Heart right ventricle (tissue), 16 donors: ENCODE measurements at regions not wholly inside any gene's neighbourhood (a gene's known extent, or its start where the extent isn't known, plus 50 kb on each side); places are given as distances from the start of the nearest gene placed in this dataset.

Experiments used
- ATAC-seq, 8 donors: fragments of 200-7000 bp; cut with Tn5 transposase; one replicate each; pipeline ENCODE4 v1.9.1; 2020; ENCODE audit warnings: mild to moderate bottlenecking in 8 of 8, moderate library complexity in 8 of 8, moderate number of reproducible peaks in 1 of 8
- DNase-seq, 2 donors: peaks; one replicate each; pipeline ENCODE4 v3.0.0-alpha.2; 2020
- H3K27ac ChIP-seq, 10 donors: fragments of 200-600 bp; sonication (generic) in 2 of 10; one replicate each; pipeline versions ENCODE4 v1.5.0 to v1.8.0; 2020 to 2022; ENCODE audit warnings: mild to moderate bottlenecking in 3 of 10
- H3K27me3 ChIP-seq, 7 donors: fragments of 200-600 bp; one replicate each; pipeline ENCODE4 v1.8.0; 2021 to 2022; ENCODE audit warnings: mild to moderate bottlenecking in 2 of 7
- H3K36me3 ChIP-seq, 9 donors: fragments of 200-600 bp; sonication (generic) in 1 of 9; one replicate each; pipeline versions ENCODE4 v1.5.0 to v1.8.0; 2020 to 2022; ENCODE audit warnings: mild to moderate bottlenecking in 2 of 9
- H3K4me1 ChIP-seq, 9 donors: fragments of 200-600 bp; sonication (generic) in 1 of 9; one replicate each; pipeline versions ENCODE4 v1.5.0 to v1.8.0; 2020 to 2022; ENCODE audit warnings: mild to moderate bottlenecking in 4 of 9
- H3K4me3 ChIP-seq, 10 donors: fragments of 200-600 bp; sonication (generic) in 2 of 10; one replicate each; pipeline versions ENCODE4 v1.5.0 to v1.8.0; 2020 to 2022; ENCODE audit warnings: mild to moderate bottlenecking in 7 of 10, moderate library complexity in 2 of 10
- H3K9me3 ChIP-seq, 11 donors: fragments of 200-600 bp in 10 of 11; sonication (generic) in 2 of 11; one replicate each; pipeline versions ENCODE4 v1.5.0 to v1.8.0; 2013 to 2022; ENCODE audit warnings: mild to moderate bottlenecking in 2 of 11, control low read depth in 1 of 11, moderate library complexity in 1 of 11
- WGBS, 2 donors: extraction: QIAGEN DNeasy Blood & Tissue Kit; methylation state at CpG; one replicate each; pipeline ENCODE4 v1.1.7; 2013; ENCODE audit warnings: inconsistent platforms in 1 of 2; 5-methylcytosine and 5-hydroxymethylcytosine counted together
- intact Hi-C, 10 donors: fragments of 100-400 bp; cut with DNase I; formaldehyde crosslinking; loops; one replicate each; pipeline versions ENCODE4 v1.11.1 to v1.14.2; 2022
- TF ChIP-seq, protein P1 (sequence below), 9 donors: fragments of 200-600 bp; sonication (generic) in 2 of 9; IDR thresholded peaks; one replicate each; pipeline versions ENCODE4 v1.5.0 to v1.8.0; 2021 to 2022; ENCODE audit warnings: antibody characterized with exemption in 9 of 9, mild to moderate bottlenecking in 5 of 9, moderate library complexity in 1 of 9
- donor health status: Arrhythmogenic right ventricular cardiomyopathy.
- donor health status: ischemic (EF 13 %, LVEDD 7.1; RV severe dilation, severe dysfunction).
- donor health status: healthy with polysubstance abuse.
- donor health status: DM: no; HTN: yes; CAD: no.
- donor health status: DM: no; HTN: no; CAD: no.
- donor health status: ischemic (EF 25% LVEDD 6.9; RV normal size, moderate dysfunction).
- donor health status: ischemic (EF 25% LVEDD 5.7; RV mildly dilated, moderate dysfunction).
- donor health status: healthy.
- donor health status: DM: yes; HTN: yes; CAD: no.
- donor health status: Ischemic cardiomyopathy.
- donor health status: ischemic (EF 35%, LVEDD 5.7; RV mildly dilated, moderate dysfunction).
- donor health status: nonischemic (EF 11% LVEDD 7.7; RV severe dilation, severe dysfunction).
- donor health status: DM: yes; HTN: yes; CAD: no.
- donor health status: PGD.
- donor health status: ischemic (EF 29% LVEDD 5.4; RV normal size, mild dysfunction).
- donor health status: nonischemic (EF 23%, LVEDD 6.1; RV moderate dilation, normal function).

- no peaks in the 10 kb centered on the region for H3K27me3 ChIP-seq
- no peak overlapping the region for H3K27ac ChIP-seq
- H3K9me3 ChIP-seq: no peaks in the 10 kb centered on the region
- WGBS, 2 donors: 62 to 63% methylated on average over 4 of the region's 4 CpGs
- ATAC-seq (no peak), DNase-seq (no peak)
- no peak overlapping the region for H3K4me3 ChIP-seq
- peaks cover 0 to 9% (median 0%) of the 10 kb centered on the region in 9 donors for H3K4me1 ChIP-seq
- intact Hi-C loops: no loop called here
- H3K36me3 ChIP-seq: no peaks in the 10 kb centered on the region
- TF ChIP-seq, protein P1, sequence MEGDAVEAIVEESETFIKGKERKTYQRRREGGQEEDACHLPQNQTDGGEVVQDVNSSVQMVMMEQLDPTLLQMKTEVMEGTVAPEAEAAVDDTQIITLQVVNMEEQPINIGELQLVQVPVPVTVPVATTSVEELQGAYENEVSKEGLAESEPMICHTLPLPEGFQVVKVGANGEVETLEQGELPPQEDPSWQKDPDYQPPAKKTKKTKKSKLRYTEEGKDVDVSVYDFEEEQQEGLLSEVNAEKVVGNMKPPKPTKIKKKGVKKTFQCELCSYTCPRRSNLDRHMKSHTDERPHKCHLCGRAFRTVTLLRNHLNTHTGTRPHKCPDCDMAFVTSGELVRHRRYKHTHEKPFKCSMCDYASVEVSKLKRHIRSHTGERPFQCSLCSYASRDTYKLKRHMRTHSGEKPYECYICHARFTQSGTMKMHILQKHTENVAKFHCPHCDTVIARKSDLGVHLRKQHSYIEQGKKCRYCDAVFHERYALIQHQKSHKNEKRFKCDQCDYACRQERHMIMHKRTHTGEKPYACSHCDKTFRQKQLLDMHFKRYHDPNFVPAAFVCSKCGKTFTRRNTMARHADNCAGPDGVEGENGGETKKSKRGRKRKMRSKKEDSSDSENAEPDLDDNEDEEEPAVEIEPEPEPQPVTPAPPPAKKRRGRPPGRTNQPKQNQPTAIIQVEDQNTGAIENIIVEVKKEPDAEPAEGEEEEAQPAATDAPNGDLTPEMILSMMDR (IDR thresholded peaks at IDR 0.05): no peak
Measured at GRCh38 chr7:35405461-35405860, 151.6 kb upstream of the TBX20 start.

GRCh38 chr7:35401217-35401879 lies 147.4 kb upstream of the TBX20 start:
- 80 to 85% methylated on average over 8 of the region's 8 CpGs for WGBS, 2 donors
- DNase-seq (no peak), ATAC-seq (peak in 4 of 8 donors; percentile 55 to 83 (median 64))

DNA sequence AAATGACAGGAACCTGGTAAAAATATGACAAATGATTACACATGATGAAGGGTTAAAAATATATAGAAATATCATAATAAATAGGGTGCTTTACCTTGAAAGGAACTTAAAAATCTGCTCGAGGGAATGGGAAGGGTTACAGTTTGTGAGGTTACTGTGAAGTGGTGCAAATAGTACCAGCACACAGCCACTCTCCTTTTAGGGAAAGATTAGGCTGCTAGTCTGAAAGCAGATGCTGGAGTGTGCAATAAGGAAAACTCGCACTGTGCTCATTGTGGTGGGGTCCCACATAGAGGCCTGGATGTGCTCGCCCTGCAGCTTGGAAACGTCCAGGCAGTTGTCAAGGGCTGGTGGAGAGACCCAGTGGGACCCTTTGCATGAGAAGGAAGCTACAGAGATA lies 145.9 kb upstream of the TBX20 start:
- TF ChIP-seq, protein P1 (IDR thresholded peaks at IDR 0.05): no peak
- H3K27me3 ChIP-seq: peaks cover 0 to 4% (median 0%) of the 10 kb centered on the region in 7 donors
- no peaks in the 10 kb centered on the region for H3K36me3 ChIP-seq
- DNase-seq (no peak), ATAC-seq (peak in 3 of 8 donors; percentile 43 to 60 (median 54))
- peaks cover 0 to 6% (median 0%) of the 10 kb centered on the region in 9 donors for H3K4me1 ChIP-seq
- H3K4me3 ChIP-seq: no peak overlapping the region
- H3K9me3 ChIP-seq: no peaks in the 10 kb centered on the region
- 52 to 64% methylated on average over 4 of the region's 4 CpGs for WGBS, 2 donors
- intact Hi-C loops: no loop called here
- no peak overlapping the region for H3K27ac ChIP-seq

More at GRCh38 chr7:35401217-35401879, 147.4 kb upstream of the TBX20 start:
- Histone ChIP-seq H3K36me3 (no peaks in the 10 kb centered on the region), H3K27ac (no peak overlapping the region), H3K4me1 (peaks cover 0 to 11% (median 0%) of the 10 kb centered on the region in 9 donors), H3K9me3 (no peaks in the 10 kb centered on the region), H3K27me3 (peaks cover 0 to 4% (median 0%) of the 10 kb centered on the region in 7 donors), H3K4me3 (no peak overlapping the region)
- intact Hi-C loops: no loop called here
- TF ChIP-seq, protein P1 (IDR thresholded peaks at IDR 0.05): no peak

GRCh38 chr7:35399216-35399615 lies 145.3 kb upstream of the TBX20 start:
- TF ChIP-seq, protein P1 (IDR thresholded peaks at IDR 0.05): no peak
- Histone ChIP-seq H3K4me1 (peaks cover 0 to 6% (median 0%) of the 10 kb centered on the region in 9 donors), H3K4me3 (no peak overlapping the region), H3K9me3 (no peaks in the 10 kb centered on the region), H3K27me3 (peaks cover 0 to 4% (median 0%) of the 10 kb centered on the region in 7 donors), H3K27ac (no peak overlapping the region), H3K36me3 (no peaks in the 10 kb centered on the region)
- intact Hi-C loops: no loop called here
- no peak for DNase-seq
- ATAC-seq: peak in 3 of 8 donors; percentile 36 to 59 (median 37)
